NCI-H446 (cell line): ENCODE measurements at regions not wholly inside any gene's neighbourhood (a gene's known extent, or its start where the extent isn't known, plus 50 kb on each side); places are given as distances from the start of the nearest gene placed in this dataset.

Source experiments
- DNase-seq, 2 experiments: peaks; one replicate each; lab custom pipeline; 2025; lab: John Stamatoyannopoulos, UW

- no peak for DNase-seq
Measured at GRCh38 chrX:97666890-97667289, 783.2 kb downstream of the RPA4 start.

- DNase-seq = no peak
Measured at GRCh38 chrX:97668126-97668525, 784.4 kb downstream of the RPA4 start.

- peak; percentile 20 to 75 for DNase-seq
Measured at GRCh38 chrX:97672138-97672537, 788.4 kb downstream of the RPA4 start.

GRCh38 chrX:97672608-97673007 is 788.9 kb downstream of the RPA4 start:
- no peak for DNase-seq

GRCh38 chrX:97673135-97673534 is 789.4 kb downstream of the RPA4 start:
- no peak for DNase-seq

GRCh38 chrX:97682991-97683840 is 799.5 kb downstream of the RPA4 start:
- DNase-seq = peak; percentile 5 to 30

- peak in 1 of 2 experiments; percentile 43 for DNase-seq
Measured at GRCh38 chrX:97685753-97686152, 802.0 kb downstream of the RPA4 start.

DNA sequence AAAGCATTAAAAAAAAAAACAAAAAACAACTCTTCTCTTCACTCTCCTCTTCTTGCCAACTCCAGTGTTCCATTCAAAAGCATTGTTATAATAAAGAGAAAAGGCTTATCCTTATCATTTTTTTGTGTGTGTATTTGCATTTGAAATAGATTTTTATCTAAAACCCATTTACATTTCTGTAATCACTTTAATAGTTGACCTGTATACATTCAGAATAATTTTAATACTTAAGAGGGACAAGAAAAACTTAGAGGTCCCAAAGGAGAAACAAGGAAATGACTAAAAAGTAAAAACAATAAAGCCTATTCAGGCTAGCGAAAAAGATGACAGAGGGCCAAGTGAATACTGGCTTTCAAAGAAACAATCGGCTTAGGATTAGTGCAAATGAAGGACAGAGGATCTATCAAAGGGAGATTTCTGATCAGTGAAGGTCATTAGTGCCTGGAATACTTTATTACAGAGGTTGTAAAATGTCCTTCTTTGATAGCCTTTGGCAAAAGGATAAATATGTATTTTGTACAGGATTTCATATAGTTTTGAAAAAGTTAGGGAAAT is 808.3 kb downstream of the RPA4 start:
- DNase-seq = no peak

GRCh38 chrX:97692575-97692974 is 808.9 kb downstream of the RPA4 start:
- DNase-seq = no peak

- DNase-seq = no peak
Measured at GRCh38 chrX:97700547-97700946, 816.8 kb downstream of the RPA4 start.

DNA sequence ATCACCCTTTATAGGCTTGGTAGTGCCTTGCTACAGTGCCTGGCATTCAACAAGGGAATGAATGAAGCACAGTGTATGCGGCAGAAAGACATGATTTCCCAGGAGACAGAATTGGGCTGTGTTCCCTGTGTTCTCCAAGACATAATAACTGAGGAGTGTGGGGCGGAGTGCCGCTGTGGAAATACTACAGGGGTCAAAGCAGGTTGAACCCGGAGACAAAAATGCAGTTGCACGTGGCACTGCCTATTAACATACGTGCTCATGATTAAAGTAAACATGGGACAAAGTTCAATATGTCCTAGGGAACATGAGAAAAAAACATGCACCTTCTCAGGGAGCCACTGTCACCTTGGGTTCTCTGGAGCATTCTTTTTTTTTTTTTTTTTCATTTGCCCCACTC is 820.8 kb downstream of the RPA4 start:
- no peak for DNase-seq

DNA sequence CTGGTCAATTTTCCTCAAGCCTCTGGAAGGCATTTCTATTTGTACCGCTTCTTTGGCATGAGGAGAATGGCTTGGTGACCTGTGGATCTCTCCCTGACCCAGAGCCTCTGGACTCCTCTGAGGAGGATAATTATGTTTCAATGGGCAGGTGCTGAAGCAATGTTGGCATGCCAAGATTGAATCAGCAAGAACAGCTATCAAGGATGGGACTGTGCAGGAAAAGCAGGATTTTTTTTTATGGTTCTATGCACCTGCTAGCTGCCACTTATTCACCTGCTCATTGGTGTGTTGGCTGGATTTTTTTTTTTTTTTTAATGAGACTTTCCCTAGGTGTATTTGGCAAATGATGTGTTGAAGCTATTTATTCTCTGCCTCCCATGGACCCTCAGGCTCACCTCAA is 821.2 kb downstream of the RPA4 start:
- DNase-seq = no peak

GRCh38 chrX:97705936-97706335 is 822.2 kb downstream of the RPA4 start:
- DNase-seq = peak in 1 of 2 experiments; percentile 56

- no peak for DNase-seq
Measured at GRCh38 chrX:97714072-97714471, 830.4 kb downstream of the RPA4 start.

DNA sequence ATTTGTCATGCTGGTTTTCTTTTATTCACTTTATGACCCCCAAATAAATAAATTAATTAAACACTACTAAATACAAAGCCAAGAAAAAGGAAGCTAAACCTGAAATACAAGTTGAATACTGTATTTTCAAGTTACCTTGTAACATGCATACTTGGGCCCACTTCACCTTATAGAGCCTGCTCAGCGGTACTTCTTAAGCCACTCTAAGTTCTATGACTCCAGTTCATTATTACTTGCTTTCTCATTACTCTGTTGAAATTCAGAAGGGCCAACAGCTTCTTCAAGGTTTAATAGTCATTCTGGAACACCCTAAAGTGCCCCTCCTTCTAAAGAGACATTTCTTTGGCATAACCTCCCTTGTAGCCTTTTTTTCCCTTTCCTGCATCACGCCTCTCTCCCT is 844.5 kb downstream of the RPA4 start:
- no peak for DNase-seq

DNA sequence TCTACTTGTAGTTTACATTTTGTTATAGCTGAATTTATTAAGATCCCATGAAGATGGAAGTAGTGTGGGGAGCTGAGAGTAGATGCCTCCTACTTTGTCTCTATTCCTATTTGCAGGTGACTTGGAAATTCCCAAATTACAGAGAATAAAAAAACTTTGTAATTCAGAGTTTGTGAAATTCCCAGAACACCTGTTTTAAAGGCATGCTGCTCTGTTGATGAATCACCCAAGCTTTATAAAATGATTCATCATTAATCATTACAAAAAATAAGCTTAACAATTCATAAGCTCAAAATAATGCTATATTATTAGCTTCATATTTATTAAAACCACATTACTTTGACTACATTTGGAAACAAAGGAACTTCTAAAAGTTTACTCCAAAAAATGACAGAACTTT is 856.3 kb downstream of the RPA4 start:
- DNase-seq = no peak

DNA sequence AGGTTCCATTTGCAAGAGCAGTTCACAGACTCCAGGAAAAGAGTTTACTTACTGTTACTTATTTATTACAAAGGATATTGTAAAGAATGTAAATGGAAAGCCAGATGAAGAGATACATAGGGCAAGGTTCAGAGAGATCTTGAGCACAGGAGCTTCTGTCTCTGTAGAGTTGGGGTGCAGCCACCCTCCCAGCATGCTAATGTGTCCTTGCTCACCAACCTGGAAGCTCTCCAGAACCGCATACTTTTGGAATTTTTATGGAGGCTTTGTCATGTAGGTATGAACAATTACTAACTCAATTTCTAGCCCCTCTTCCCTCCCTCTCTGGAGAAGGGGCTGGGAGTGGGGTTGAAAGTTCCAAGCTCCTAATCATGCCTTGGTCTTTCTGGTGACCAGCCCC is 857.2 kb downstream of the RPA4 start:
- no peak for DNase-seq

GRCh38 chrX:97743014-97743413 is 859.3 kb downstream of the RPA4 start:
- no peak for DNase-seq

DNA sequence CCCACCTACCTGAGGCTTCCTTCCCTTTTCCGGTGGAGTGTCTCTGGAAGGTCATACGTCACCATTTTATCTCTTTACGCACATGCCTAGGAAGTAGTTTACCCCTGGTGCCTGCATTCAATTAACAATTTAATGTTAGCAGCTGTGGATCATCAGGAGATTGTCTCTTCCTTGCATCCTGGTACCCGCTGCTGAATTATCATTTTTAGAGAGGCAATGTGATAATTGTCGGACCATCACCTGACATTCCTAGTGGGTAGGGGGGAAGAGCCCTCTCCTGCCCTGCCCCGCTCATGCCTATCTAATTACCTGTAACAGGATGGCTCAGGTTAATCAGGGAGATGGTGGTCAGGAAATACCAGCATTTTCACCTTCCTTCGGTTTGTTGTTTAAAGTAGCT is 863.6 kb downstream of the RPA4 start:
- no peak for DNase-seq

- DNase-seq = no peak
Measured at GRCh38 chrX:97751016-97751415, 867.3 kb downstream of the RPA4 start.

DNA sequence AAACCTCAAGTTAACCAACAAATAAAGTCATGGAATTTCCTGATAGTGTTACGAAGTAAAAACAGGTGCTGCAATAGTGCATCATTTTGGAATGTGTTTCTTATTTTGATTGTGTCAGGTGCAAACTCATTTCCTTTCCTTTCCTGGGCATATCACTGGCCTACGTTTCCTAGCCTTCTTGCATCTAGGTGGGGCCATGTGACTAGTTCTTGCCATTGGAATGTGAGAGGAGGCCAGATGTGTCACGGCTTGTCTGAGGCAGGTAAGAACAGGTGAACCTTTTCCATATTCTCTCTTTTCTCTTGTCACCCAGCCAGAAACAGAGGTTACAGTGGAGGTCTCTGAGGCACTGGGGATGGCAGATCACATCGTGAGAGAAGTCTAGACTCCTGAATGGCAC is 868.0 kb downstream of the RPA4 start:
- DNase-seq = no peak

DNA sequence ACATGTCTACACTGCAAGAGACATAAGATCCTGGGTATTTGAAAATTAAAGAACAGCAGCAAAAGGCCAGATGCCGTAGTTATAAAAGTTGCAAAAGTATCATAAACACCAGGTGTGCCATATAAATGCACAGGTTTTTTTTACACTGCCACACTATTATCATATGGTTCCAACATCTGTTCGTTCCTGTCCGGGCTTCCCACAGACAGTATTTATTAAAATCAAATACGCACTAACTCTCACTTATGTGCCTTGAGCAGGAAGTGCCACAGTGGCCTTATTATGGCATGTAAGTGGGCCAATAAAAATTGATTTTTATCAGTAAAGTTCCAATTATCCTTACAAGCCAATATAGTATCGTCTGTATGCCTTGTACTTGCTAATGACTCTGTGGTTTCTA is 873.2 kb downstream of the RPA4 start:
- no peak for DNase-seq

- no peak for DNase-seq
Measured at GRCh38 chrX:97763391-97763790, 879.7 kb downstream of the RPA4 start.

DNA sequence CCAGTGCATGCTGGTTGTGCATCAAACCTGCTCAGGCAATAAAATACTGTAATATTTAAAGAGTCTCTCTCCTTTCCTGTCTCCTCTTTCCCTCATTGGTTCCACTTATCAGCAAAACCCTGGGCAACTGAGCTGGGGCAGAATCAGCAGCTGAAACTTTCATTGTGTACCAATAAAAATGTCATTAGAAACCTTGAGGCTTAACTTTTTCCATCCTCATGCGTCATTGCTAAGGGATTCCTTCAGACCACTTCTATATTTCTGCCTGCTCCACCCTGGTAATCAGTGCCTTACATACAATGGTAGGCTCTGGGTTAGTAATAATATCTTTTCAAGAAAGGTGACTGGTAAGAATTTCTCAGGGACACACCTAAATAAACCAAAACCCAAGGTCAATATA is 880.3 kb downstream of the RPA4 start:
- no peak for DNase-seq
